ENCODE measurements at regions not wholly inside any gene's neighbourhood (a gene's known extent, or its start where the extent isn't known, plus 50 kb on each side); places are given as distances from the start of the nearest gene placed in this dataset.
A peak's percentile ranks its signal among the peaks of the same experiment; 100 is the strongest.

GRCh38 chr1:4149281-4149680 is 249.2 kb upstream of the C1orf174 start:
- no peak for DNase-seq

DNA sequence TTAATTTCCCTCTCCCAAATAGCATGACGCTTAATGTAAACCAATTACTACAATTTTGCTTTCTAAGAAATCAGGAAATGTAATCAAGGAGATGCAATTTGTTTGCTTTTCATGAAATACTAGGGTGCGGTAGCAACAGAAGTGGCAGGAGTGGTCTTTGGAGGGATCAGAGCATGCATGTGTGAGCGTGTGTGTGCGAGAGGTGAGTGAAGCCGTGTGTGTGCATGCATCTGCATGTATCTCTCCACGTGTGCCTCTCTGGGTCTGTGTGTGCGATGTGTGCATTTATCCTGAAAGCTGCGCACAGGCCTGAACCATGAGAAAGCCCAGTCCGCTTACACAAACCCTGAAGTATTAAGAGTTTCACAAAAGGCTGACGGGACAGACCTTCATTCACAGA is 249.8 kb upstream of the C1orf174 start:
- DNase-seq: no peak

DNA sequence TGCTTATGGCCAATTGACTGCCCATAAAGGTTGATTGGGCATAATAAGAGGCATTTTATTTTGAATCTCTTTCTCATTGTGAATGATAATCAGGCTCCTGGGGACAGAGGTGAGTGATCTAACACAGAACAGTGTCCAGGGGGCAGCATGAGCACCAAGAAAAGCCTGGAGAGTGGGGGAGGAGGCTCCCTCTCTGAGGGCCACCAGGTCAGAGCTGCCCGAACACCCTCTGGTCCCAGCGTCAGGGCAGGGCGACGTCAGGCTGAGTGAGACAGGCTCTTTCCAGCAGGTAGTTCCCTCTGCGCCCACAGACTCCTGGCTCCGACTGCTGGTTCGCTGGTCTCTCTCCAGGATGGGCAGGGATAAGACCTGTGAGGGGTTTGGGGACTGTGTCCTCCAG is 250.2 kb upstream of the C1orf174 start:
- no peak for DNase-seq

GRCh38 chr1:4152266-4152665 is 252.2 kb upstream of the C1orf174 start:
- DNase-seq: no peak

DNA sequence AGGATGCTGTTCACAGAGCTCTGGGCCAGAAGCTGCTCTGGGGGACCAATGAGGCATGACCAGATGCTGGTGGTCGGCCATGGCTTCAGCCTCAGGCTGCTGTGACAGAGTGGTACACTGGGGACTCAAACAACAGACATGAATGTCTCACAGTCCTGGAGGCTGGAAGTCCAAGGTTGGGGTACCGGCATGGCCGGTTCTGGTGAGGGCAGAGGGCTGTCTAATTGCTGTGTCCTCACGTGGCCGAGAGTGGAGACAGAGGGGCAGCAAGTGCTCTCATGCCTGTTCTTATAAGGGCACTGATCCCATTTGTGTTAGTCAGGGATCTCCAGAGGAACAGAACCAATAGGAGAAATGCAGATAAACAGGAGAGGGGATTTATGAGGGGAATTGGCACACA is 253.5 kb upstream of the C1orf174 start:
- DNase-seq: no peak

DNA sequence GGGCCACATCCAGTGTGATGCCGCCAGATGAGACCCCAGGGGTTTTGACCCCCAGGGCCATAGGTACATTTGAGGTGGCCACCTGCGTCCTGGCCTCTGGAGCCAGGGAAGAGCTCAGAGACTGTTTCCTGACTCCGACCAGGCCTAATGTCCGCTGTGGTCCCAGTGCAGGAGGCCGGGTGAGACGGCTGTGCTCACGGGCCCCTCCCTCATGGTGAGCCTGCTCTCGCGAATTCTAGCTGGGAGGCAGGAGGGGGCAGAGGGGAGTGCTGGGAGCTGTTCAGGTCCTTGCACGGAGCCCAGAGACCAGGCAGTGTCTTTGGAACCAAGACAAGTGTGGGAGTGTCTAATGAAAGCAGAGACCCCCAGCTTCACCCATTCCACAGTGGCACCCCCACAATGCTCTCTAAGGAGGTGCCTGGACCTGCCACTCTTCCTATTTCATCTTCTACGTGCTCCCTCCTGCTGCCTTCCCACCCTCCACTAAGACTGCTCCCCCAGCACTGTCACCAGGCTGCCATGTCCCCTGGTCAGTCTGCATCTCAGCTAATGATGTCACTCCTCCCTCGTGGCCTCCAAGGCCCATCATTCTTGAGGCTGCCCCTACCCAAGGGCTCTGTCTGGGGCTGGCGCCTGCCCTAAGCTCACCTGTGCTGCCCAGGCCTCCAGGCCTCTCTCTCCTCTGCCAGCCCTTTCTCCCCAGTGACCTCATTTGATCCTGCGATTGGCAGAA is 256.3 kb upstream of the C1orf174 start:
- no peak for DNase-seq

DNA sequence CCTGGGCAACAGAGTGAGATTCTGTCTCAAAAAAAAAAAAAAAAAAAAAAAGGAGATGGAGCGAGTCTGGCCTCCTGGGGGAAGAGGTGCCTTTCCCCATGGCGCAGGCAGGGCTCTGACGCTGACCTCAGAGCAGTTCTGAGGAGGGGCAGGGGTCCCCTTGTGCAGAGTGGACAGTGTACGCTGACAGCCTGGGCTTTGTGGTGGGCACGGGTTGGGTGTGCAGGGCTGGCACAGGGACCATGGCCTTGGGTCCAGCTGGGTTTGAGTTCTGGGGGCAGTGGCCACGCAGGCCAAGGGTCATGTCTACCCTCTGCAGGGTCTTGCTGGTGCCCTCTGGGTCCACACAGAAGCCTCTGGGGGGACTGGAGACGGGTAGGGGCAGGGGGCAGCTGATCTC is 260.1 kb upstream of the C1orf174 start:
- DNase-seq: no peak

DNA sequence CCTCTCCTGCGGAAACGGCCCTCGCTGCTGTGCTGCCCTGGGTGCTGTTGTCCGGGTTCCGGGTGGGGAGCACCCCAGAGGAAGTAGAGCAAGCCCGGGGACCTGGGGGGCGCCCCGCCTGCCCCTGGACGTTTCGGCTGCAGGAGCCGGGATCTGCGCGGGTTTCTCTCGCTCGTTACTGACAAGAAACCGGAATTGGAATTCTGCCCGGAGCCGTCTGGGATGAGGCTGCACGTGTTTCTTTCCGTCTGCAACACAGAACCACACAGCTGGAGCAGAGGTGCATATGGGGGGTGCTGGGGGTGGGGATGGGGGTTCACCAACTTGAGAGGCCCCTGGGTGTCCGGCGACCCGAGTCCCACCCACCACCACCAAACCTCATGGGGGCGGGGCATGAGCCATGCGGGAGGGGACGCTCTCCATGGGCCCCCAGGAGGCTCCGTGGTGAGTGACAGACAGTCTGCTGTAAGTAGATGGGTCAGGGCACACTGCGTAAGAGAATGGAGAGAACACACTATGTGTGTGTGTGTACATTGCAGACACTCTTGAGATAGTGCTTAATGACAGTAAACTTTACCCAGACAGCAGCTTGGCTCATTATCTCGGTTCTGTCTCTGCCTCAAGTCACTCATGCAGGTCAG is 261.4 kb upstream of the C1orf174 start:
- no peak for DNase-seq

- DNase-seq: no peak
Observed at GRCh38 chr1:4164965-4165364, 264.9 kb upstream of the C1orf174 start.

GRCh38 chr1:4165686-4166300 is 265.7 kb upstream of the C1orf174 start:
- DNase-seq: no peak

DNA sequence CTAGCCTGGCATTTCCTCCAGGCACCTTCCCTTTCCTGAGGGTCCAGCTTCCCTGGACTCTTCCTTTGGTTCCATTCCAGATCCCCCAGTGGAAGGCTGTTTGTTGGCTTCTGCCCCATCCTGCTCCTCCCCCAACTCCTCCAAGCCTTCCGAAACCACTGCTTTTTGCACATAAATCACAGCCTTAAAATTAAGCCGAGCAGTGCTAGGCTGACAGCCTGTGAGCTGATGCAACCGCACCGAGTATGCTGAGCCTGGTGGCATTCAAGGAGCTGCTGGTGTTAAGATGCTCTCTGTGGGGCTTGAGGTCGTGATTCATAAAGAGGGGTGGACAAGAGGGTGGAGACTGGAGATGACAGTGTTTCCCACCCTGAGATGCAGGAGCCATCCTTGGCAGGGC is 266.6 kb upstream of the C1orf174 start:
- no peak for DNase-seq

- DNase-seq: no peak
Observed at GRCh38 chr1:4169991-4170390, 269.9 kb upstream of the C1orf174 start.

DNA sequence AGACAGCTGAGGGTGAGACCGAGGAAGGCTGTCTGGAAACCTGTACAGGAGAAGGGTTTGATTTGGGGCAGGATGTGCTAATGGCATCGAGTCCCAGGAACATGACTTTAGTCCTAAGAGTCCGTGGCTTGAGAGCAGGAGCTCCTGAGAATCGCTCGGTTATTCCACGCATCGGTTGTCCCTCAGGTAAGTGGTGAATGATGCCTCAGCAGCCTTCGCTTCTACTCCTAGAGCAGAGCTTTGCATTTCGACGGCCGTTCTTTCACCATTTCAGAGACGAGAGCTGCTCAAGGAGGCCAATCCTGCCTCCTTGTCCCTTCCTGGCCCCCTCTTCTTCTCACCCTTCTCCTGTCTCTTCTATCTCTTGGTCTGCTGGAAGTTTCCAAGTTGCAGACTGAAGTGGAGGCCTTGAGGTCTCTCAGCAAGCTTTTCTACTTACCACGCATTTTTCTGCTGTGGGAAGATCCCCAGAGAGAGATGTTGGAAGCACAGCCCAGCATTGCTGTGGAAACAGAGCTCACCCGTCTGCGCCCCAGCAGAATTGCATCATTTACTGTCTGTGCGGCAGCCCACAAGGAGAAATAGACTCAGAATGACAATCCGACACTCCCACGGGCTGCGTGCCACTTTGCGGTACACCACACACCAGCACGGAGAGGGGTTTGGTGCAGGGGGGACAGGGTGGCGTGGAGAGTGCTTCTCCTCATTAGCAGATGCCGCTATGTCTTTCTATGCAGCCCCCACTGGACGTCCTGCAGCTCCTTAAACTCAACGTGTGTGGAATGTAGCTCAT is 270.7 kb upstream of the C1orf174 start:
- no peak for DNase-seq

DNA sequence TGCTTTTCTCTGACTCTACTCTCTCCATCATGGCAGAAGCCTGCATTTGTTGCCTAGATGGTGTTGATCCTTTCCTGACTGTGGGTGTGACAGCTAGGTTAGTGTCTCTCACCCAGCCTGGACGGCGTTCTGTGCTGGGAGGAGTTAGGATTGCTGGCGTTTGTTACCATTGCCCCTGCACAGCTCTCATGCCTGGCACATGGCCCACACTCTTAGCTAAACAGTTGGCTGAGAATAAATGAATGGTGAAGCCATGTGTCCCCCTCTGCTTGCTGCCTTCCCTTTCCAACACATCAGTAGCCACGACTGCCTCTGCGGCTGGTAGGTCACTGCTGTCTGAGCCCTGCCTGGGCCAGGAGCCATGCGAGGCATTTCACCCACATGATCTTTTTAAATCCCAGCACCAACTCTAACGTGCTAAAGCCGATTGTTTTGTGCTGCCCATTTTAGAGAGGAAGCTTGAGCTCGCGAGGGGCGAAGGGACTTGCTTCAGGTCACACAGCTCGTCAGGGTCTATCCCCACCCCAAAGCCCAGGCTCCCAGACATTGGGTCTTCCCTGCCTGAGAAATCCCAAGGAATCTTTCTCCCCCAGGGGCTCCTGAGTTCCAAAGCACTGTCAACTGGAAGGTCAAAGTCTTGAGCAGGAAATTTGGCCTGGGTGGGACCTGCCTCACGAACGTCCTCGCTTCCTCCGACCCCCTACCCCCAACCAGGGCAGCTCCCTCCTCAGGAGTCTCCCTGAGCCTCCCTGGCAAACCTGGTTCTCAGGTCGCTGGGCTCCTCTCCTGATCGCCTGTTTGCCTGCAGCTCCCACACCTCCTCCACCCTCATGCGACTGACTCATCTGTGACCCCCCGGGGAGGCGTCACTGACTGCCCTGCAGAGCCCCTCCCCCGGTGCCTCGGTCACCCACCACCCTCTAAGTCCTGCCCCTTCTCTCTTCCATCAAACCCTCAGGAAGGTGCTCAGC is 271.7 kb upstream of the C1orf174 start:
- peak in 1 of 2 donors; percentile 1 for DNase-seq

DNA sequence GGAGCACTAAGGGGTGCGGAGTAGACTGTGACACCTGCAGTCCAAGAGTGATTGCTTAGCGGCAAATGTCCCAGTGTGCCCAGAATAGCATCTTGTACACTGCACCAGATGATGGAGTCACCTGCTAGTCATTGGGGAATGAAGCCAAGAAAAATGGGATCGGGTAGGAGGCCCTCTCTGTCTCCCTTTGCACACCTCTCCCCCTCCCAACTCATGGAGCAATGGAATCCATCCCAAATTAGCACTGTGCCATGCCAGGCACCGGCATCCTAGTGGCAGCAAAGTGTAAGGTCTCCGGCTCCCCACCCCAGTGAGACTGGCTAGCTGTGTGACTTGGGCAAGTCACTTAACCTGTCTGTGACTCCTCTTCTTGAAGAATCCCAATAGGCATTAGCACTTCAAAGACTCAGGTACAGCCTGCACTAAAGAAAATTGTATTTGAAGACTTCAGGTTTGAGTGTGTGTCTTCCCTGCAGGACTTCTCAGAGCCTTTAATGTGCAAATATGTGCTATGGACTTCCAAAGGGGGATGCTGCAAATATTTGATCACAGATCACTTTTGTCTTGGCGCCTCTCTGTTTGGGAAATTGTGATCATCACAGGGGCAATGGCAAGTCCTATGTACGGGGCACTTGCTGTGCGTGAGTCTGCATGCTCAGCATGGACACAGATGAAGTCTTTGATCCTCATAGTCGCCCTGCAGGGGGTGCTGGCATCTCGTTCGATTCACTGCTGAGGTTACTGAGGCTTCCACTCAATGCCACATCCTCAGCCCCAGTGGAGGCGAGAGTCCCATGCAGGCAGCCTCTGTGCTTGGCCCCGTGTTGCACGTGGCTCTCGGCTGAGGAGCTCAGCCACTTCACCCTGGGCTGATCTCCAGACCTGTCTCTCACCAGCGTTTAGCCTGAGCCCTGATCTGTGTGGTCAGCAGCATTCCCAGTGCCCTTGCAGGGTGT is 272.9 kb upstream of the C1orf174 start:
- peak; percentile 15 to 30 for DNase-seq

DNA sequence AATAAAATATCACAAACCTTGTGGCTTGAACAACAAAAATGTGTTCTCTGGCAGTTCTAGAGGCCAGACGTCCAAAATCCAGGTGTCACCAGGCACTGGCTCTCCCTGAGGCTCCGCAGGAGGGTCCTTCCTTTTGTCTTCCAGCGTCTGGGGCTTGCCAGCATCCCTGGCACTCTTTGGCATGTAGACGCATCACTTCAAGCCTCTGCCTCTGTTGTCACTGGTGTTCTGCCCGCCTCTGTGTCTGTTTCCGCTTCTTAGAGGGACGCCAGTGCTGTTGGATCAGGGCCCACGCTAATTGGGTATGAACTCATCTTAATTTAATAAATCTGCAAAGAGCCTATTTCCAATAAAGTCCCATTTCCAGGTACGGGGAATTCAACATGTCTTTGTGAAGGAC is 273.7 kb upstream of the C1orf174 start:
- peak in 1 of 2 donors; percentile 4 for DNase-seq

- peak in 1 of 2 donors; percentile 11 for DNase-seq
Observed at GRCh38 chr1:4174291-4175200, 274.5 kb upstream of the C1orf174 start.

DNA sequence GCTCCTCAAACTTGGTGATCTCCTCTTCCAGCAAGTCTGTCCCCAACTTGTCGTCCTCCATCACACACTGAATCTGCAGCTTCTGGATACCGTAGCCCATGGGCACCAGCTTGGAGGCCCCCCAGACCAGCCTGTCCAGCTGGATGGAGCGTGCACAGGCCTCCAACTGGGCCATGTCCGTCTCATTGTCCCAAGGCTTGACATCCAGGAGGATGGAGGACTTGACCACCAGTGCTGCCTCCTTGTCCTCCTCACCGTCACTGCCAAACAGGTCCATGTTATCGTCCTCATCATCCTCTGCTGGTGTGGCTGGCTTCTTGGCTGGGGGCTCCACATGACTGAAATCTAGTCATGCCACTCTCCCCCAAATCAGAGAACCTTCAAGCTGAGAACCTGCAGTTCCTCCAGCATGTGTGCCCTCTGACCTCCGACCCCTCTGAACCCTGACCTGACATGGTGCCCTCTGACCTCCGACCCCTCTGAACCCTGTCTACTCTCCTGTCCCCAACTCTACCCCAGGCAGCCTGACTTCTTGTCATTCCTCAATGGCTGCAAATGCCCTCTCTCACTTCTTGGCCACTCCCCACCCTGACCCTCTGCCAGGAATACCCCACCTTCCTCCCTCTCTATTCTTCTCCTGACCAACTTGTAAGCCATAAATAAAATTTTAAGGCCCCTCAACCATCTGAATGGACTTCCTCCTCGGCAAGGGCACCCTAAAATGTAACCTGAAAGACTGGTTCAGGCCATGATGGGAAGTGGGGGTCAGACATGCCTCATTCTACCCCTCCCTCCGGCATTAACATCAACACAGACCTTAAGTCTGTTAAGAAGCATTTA is 275.7 kb upstream of the C1orf174 start:
- peak in 1 of 2 donors; percentile 4 for DNase-seq

DNA sequence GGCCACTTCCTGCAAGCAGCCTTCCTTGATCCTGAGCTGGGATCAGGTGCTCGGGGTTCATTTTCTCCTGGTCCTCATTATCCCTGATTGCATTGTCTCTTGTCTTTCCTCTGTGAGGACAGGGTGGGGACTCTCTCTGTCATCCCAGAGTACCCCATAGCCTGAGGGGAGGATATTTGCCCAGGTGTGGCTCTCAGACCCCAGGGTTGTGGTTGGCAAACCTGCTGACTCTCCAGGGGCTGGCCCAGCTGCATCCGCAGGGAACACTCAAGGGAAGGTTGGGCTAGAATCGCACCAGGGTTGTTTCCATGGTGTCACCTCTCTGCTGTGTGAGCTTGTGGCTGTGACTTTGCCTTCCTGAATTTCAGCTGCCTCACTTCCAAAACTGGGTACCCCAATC is 276.8 kb upstream of the C1orf174 start:
- DNase-seq: no peak
